Kidney tubule cell (primary cell): ENCODE measurements at regions not wholly inside any gene's neighbourhood (a gene's known extent, or its start where the extent isn't known, plus 50 kb on each side); places are given as distances from the start of the nearest gene placed in this dataset.

Experiments
- DNase-seq: peaks from one replicate; pipeline ENCODE4 v3.0.0-alpha.2; 2018; ENCODE audit warnings: low spot score

DNA sequence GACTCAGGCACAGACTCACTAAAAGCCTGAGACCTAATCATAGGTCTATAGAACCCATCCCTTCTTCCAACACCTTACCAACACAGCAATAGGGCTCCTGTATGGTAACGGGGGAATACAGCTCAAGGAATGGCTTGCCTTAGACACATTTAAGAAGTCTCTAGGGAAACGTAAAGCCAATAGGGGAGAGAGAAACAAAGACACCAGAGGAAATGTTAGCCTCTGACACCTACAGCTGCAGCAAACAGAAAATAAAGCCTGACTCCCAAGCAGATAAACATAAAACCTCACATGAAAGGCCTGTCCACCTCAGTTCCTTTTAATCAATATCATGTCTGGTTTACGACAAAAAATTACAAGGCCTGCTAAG, 51.1 kb upstream of the NCOA1 start:
- DNase-seq: no peak

GRCh38 chr2:24439280-24439970, 51.6 kb upstream of the NCOA1 start:
- DNase-seq: no peak

GRCh38 chr2:24438106-24438505, 52.9 kb upstream of the NCOA1 start:
- no peak for DNase-seq

GRCh38 chr2:24435391-24436316, 55.4 kb upstream of the NCOA1 start:
- no peak for DNase-seq

DNA sequence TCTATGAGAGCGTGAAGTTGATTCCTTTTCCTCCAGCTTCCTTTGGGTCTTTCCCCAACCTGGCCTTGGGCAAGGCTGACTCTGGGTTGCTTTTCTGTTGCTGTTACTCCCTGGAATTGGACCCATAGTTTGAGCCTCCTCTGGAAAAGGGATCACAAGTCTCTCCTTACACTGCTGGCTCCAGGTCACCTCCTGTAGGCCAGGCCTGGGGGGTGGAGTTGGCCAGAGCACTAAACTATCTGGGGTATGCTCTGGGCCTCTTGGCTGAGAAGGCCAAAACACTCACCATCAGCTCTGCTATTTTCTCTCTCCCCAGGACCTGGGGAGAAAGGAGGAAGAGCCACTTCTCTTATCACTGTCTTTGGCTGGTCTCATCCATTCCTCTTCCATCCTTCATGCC, 56.5 kb upstream of the NCOA1 start:
- DNase-seq: no peak

- DNase-seq: no peak
Observed at GRCh38 chr2:24432735-24433134, 58.3 kb upstream of the NCOA1 start.

- no peak for DNase-seq
Observed at GRCh38 chr2:24432121-24432520, 58.9 kb upstream of the NCOA1 start.

DNA sequence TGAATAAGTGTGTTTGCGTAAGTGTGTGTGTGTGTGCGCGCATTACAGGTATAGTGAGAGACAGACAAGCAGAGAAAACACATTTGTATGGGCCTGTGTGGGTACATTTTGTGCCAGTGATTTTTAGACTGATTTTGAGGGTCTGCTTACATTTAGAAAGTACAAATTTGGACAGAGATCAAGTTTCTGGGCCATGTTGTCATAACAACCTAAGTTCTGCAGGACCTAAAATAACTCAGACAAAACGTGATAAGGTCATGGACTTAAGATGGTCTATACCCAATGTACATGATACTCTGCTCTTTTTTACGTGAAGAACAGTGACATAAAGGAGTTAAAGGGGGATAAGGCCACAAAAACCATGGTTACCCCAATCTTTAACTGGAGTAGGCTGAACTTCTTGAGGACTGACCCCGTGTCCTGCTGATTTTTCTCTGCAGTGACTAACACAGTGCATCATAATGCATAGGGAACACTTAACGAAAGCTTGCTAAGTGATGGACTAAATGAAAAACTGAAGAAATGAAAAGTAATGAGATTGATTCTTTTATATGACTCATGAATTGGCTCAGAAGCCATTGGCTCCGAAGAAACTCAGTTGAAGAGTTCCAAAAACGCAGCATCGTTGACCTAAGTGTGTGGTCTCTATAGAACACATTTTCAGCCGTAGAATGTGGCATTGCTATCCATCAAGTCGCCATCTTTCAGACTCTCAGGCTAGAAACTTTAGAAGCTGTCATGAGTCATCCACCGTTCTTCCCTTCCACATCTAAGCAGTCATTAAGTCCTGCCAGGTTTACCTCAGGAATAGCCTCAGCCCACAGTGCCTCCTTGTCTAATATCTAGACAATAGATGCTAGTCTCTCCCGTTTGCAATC, 61.6 kb upstream of the NCOA1 start:
- no peak for DNase-seq

DNA sequence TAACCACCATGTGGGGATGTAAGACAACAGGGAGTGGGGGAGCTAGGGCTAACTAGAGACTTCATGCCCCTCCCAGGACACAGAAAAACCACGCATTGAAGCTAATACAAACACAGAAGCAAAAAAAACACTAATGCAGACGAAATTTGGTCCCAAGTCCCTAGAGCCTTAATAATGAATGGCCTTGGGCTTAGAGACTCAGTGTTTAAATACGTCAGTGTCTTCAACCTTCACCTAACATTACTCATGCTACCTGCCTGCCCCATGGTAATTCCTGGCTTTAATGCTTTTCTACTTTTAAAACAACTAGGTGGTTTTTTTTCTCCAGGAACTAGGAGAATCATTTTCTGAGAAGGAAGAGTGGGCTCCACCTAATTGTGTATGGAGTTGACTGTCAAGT, 64.1 kb upstream of the ITSN2 start:
- DNase-seq: no peak

- DNase-seq: no peak
Observed at GRCh38 chr2:24423095-24423494, 62.8 kb upstream of the ITSN2 start.

GRCh38 chr2:24421668-24422067, 61.3 kb upstream of the ITSN2 start:
- peak; percentile 48 for DNase-seq

DNA sequence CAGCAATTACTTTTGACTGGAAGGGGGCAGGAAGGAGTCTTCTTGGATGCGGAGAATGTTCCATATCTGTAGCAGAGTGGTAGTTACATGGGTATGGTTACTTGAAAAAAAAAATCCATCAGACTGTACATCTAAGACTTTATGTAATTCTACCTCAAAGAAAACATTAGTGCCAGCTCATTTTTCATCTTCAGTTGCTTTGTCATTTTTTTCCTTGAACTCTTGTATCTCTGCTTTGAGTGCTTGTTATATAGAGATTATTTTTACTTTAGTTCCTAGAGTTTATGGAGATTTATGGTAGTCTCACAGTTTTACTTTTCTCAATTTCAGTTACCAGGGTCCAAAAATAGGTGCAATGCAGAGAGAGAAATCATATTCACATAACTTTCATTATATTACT, 60.0 kb upstream of the ITSN2 start:
- no peak for DNase-seq

DNA sequence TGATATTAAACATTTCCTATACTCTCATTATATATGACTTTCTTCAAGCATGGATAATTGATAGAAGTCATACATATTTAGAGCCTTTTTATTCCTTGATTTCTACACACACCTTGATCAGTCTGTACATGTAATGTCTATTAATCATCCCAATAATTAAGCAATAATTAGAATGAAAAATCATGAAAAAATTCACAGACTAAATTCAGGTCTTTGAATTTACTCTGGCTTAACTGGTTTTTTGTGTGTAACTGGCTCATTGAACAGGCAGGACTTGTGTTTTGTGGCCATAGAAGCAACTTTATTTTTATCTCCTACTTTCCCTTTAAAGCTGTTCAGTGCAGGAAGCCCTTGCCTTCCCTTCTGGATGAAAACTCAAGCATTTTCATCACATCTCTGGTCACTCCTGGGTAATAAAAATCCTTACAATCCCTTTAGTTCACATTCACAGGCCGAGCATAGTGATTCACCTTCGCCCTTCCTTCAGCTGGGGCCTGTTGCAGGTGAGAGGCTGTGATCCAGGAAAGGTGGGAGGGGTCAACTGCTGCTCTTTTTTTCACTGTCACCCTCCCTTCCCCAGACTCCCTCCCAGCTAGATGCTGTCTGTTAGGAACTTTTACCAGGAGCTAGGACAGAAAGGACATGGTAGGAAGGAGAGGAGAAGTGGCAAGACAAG, 58.0 kb upstream of the ITSN2 start:
- no peak for DNase-seq

DNA sequence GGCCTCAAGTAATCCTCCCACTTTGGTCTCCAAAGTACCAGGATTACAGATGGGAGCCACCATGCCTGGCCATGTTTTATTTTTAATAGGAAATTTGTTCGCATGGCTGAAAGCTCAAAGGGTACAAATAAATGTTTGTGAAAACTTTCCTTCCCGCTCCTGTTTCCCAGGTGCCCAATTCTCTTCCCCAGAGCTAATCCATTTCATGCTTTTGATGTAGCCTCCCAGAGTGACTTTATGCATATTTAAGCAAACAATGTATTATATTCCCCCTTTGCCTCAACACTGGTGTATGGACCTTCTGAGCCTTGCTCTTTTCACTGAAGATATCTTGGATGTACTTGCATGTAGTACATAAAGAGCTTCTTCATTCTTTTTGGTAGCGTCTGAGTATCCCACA, 52.5 kb upstream of the ITSN2 start:
- DNase-seq: no peak

DNA sequence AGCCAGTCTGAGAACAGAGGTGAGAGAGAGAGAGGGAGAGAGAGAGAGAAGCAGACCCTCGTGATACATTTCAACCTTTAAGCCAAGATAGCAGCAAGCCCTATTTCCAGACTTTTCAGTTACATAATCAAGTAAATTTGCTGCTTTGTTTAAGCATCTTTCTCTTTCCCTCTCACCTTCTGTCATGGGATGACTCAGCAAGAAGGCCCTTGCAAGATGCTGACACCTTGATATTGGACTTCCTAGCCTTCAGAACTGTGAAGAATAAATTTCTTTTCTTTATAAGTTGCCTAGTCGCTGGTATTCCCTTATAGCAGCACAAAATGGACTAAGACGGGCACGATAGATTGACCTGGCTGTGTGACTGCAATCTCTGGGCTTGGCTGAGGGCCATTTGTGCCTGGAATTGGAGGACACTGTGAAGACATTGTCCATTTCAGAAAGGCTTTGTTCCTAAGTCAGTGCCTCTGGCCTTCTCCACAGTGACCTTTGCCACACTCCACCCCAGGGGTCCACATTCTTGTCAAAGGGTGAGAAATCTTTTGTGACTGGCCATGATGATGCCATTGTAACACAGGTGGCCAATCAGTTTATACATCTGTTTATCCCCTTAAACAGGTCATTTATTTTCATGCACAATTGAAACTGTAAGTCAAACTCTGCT, 51.3 kb upstream of the ITSN2 start:
- no peak for DNase-seq

DNA sequence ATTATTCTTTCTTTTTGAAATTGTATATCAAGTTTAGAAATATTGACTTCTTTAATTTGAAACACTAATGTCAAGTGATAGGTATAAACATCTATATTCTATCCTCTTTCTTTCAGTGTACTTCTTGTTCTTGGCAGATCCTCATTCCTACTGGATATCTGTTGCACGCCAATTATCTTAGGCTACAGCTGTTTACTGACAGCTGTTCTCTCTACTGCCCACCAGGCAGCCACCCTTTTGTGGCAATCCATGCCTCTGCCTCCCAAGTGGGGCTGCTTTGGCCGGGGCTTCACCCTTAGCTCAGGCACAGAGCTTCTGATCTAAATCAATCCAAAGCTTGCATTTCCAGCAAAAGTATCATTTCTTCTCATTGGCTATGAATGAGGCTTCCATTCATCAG, 50.6 kb upstream of the ITSN2 start:
- no peak for DNase-seq

DNA sequence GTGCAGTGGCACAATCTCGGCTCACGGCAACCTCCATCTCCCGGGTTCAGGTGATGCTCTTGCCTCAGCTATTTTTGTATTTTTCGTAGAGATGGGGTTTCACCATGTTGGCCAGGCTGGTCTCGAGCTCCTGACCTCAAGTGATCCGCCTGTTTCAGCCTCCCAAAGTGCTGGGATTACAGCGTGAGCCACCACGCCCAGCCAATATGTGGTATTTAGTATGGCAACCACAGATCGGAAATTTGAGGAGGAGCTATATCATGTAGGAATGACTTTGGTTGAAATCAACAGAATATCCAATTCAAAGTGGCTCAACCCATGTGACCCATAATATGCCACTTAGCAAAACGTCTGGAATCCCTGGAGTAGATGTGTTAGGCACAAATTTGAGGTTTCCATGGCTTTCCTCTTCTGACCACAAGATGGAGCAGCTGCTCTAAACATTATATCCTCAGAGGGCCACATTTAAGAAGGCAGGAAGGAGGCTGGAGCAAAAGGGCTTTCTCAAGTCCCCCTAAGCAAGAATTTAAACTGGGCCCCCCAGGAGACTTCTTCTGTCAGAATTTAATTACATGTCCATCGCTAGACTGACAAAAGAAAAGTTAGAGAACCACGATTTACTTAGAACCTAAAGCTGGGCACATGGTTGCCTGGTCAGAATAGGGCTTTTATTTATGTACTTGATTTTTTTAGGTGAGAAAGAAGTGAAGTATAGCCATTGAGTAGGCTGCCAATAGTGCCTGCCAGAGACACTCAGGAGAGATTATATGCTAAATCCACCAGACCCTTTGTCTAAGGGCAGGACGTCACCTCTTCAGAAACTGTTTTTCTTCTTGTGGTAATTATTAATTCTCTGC, 49.6 kb upstream of the ITSN2 start:
- DNase-seq: peak; percentile 74
